ENCODE measurements at regions not wholly inside any gene's neighbourhood (a gene's known extent, or its start where the extent isn't known, plus 50 kb on each side); places are given as distances from the start of the nearest gene placed in this dataset.
A peak's percentile ranks its signal among the peaks of the same experiment; 100 is the strongest.

DNA sequence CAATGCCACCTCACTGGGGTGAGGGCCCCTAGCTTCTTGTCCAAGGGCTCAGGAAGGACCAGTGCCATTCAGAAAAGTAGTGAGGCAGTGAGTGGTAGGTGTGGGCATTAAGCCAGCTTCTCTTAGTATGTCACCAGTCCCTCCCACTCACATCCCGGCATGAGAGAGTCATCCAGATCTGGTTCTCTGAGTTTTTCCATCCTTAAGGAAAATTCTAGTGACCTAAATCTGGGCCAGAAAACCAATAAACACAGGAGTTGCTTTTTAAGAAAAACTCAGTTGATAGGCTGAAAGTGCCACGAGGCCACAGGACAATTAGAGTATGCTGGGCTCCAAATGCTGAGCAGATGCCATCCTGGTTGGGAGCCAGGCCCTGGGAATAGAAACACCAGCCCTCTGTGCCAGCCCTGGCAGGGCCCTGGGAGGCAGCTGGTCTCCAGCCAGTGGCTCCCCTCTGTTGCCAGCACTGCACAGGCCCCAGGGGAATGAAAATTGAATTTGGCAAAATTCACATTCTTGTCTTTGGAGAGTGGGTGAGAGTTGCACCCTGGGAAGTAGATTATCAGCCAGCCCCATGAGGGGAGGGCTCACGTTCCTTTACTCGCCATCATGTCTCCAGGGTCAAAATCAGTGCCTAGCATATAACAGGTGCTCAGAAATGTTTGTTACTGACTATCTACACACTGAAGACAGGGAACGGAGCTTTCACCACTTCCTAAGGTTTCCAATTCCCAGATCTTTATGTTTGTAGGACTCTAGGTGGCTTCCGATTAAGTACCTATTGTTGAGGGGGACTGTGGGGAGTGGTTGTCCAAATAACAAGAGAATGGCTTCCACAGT, 52.8 kb downstream of the FAM43A start:
- DNase-seq (ENCODE audit: low spot score): peak; percentile 57

DNA sequence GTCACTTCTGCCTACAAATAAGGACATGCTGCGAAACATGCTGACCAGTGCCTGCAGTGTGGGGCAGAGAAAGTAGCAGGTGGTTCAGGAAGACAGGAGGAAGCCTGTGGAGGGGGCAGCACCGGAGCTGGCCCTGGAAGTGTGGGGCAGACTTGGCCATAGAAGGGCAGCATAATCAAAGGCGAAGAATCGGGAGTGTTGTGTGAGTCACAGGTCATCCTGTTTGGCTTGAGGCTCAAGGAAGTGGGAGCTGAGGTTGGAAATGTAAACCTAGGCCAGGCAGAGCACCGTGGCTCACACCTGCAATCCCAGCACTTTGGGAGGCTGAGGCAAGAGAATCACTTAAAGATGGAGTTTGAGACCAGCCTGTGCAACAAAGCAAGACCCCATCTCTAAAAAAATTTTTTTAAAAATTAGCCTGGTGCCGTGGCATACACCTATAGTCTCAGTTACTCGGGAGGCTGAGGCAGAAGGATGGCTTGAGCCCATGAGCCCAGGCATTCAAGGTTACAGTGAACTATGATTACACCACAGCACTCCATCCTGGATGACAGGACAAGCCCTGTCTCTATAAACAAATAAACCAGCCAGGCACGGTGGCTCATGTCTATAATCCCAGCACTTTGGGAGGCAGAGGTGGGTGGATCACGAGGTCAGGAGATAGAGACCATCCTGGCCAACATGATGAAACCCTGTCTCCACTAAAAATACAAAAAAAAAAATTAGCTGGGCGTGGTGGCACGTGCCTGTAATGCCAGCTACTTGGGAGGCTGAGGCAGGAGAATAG, 54.0 kb downstream of the FAM43A start:
- no peak for DNase-seq (ENCODE audit: low spot score)

DNA sequence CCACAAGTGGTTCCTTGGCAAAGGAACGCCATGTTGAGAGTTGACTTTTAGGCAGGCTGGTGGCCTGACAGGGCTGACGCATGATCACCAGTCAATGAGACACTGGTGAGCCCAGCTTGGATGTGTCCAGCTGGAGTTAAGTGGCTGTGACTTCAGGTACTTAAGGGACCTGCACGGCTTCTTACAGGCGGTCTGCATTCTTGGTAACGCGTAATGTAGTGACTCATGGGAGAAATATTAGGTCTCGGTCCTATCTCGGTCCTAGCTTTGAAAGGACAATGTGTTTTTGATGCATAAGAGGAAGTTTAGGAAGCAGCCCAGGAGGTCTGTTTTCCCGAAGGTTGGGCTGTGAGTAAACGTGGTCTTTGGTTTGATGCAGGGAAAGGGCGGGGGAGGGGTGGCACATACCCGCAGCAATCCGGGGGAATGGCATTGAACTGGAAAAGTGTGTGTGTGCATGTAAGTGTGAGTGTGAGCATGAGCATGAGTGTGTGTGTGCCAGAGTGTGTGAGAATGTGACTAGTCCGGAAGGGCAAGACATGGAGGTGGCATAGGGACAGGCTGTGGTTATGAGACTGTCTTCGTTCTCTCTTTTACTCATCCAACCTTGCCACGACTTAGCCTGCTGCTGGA, 55.3 kb downstream of the FAM43A start:
- DNase-seq (ENCODE audit: low spot score): no peak

DNA sequence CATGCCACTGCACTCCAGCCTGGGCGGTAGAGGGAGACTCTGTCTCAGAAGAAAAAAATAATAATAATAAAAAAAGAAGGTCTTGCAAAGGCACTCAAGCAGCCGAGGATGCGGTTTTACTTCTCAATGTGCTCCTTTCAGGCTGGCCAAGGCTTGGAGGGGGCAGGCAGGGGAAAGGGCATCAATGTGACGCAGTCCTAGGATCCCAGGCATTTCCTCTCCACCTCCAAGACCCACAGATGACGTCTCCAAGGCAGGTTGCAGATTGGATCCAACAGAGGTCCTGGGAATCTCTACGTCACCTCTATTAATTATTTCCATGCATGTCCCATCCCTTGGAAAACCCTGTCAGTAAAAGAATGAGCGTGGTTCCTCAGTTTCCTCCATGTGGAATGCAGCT, 56.2 kb downstream of the FAM43A start:
- no peak for DNase-seq (ENCODE audit: low spot score)

DNA sequence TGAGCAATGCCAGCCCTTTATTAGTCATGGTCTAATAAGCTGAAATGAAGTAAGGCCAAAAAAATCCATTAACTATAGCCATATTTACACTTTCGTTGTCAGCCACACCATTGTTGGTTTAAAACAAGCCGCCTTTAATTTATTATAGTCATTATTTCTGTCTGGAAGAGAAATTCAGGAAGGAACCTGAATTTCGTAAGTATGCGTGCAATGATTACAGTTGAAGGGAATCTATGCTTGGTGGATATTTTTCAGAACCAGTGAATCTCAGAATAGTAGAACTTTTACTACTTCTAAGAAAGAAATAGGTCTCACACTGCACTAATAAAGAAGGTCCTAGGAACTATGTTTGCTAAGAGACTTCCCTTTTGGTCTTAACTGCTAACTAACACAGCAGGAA, 59.1 kb downstream of the FAM43A start:
- DNase-seq (ENCODE audit: low spot score): no peak

DNA sequence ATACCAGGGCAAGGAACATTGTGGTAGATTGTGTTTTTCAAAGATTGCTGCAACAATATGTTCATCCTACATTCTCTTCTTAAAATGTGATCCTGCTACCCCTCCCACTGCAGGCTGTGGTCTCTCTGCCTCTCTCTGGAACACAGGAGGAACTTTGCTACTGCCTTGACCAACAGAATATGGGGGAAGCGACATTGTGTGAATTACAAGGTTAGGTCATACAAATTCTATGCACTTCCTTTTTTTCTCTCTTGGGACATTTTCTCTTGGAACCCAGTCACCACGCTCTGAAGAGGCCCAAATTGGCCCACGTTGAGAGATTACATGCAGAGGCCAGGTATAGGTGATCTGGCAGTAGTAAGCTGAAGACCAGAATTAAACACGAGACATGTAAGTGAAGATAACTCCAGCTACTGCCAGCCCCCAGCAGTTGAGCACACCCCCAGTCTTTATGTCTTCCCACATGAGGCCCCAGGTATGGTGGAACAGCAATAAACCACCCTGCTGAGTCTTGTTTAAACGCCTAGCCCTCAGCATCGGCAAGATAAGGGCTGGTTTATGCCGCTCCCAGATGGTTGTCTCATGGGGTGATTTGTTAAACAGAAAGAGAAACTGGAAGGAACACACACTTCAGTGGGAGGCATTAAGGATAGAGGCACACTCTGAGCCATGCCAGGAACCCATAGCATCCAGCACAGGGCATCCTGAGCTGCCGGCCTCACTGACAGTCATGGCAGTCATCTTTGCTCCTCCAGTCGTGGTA, 59.9 kb downstream of the FAM43A start:
- DNase-seq (ENCODE audit: low spot score): no peak

DNA sequence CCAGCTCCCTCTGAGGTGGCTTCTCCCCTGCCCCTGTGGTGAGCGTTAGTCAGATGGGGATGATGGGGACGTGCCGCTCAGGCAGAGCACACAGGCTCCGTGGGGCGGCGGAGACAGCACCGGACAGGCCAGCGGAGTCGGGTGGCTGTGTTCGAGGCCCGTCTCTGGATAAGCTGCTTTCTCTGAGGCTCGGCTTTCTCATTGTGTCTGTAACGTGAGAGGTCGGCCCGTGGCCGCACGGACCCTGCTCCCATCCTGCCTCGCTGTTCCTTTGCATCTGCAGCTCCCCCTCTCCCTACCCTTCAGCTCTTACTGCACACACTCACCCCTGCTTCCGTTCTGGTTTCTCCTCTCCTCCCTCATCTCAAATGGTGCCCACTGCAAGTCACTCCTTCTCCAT, 62.5 kb downstream of the FAM43A start:
- no peak for DNase-seq (ENCODE audit: low spot score)

DNA sequence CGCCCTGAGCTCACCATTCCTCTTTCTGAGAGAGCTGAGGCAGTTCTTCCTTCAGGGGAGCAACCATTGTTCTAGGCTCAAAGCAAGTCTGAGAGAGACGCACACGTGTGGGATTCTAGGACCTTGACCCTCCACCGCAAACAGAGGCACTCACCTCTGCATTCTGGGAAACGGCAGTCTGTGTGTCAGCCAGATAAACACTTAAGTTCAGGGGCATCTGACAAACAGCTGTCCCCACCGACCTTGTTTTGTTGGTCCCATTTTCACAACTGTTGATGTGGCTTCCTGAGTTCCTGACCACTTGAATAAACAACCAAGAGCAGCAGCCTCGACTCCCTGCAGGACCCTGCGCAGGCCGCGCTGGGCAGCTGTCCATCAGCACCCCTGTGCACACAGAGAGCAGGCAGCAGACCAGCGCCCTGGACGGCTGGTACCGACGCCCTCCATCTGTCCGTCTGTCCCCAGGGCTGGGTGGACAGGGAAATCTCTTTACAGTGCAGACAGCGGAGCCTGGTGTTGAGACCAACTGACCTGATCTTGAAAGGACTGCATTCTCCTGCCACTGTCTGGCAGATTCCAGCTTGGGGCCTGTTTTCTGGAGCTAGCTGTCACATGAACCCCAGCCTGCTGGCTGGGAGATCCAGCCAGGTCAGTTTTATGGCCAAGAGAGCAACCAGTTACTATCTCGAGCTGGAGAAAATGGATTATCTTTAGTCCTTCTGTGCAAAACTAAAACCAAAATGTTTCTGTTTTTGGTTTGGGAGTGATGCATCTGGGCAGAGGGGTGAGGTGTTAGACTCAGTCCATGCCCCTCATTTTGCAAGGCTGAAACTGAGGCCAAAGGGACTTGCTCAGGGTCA, 64.2 kb downstream of the FAM43A start:
- DNase-seq (ENCODE audit: low spot score): no peak

DNA sequence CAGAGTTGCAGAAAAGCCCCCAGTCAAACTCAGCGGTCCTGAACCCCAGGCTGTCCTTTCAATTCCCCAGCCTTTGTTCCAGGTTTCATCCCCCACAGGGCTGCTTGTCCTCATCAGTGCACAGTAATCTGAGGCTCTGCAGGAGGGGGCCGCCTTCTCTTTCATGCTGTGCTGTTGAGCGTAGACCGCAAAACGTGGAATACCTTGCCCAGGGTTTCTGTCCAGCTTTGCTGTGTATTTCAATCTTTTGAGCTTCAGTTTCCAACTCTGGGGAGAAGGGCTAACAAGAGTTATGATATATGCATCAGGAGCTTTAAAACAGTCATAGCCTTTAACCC, 64.8 kb downstream of the FAM43A start:
- DNase-seq (ENCODE audit: low spot score): no peak

DNA sequence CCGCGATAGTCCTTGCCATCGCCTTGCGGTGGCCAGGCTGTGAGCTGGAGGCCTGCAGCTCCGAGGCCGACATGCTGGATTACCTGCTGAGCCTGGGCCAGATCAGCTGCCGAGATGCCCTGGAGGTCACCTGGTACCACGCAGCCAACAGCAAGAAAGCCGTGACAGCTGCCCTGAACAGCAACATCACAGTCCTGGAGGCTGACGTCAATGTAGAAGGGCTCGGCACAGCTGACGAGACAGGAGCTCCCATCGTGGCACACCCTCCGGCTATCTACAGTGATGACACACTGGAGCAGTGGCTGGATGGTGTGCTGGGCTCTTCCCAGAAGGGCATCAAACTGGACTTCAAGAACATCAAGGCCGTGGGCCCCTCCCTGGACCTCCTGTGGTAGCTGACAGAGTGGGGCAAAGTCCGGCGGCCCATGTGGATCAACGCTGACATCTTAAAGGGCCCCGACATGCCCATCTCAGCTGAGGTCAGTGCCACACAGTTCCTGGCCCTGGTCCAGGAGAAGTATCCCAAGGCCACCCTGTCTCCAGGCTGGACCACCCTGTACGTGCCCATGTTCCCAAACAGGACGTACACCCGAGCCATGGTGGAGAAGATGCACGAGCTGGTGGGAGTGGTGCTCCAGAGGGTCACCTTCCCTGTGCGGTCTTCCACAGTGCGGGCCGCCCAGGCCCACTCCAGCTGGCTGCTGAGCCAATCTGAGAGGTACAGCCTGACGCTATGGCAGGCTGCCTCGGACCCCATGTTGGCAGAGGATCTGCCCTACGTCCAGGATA, 70.2 kb downstream of the FAM43A start:
- no peak for DNase-seq (ENCODE audit: low spot score)

DNA sequence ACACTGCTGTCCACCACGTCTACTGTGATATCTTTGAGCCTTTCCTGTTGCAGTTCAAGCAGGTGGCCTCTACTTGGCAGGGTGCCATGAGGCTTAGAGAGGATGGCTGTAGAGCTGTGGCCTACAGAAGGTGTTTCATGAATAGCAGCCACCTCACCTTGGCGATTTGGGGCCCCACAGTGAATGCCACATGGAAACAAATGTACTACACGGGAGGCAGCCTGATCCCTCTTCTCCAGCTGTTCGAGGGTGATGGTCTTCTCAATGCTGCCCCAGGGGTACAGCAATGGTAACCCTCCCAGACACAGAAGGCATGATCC, 70.7 kb downstream of the FAM43A start:
- DNase-seq (ENCODE audit: low spot score): no peak

DNA sequence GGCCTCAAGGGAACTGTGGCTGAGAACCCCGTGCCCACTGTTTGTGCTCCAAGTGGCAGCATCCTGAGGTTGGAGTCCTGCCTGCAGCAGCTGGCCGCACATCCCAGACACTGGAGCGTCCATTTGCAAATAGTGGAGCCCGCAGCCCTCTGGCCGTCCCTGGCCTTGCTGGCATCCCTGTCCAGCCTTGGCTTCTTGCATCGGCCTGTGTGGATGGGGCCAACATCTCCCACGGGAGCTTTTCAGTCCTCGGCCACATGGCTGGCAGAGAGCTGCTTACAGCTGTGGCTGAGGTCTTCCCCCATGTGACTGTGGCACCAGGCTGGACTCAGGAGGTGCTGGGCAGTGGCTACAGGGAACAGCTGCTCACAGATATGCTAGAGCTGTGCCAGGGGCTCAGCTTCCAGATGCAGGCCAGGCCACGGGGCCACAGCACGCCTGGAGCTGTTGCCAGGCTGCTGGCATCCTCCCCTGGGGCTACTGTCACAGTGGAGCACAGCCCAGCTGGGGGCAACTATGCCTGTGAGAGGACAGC, 71.2 kb downstream of the FAM43A start:
- DNase-seq (ENCODE audit: low spot score): no peak

DNA sequence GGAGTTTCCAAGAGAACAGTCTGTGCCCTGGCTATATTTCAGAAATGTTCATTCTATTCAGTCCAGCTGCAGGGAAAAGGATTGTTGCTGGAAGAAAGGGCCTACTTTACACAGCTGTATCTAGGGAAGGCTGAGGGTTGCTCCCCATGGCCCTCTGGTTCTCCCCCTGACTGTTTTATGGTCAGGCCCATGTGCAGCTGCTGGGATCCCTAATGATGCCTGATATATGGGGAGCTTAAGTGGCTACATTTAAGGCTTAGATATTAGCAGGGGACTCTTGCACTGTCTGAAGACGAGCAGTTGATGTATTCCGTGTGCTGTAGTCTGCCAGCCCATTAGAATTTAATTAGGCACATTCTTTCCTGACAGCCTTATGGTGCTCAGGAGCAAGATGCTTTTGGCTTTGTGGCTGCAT, 72.0 kb downstream of the FAM43A start:
- DNase-seq (ENCODE audit: low spot score): no peak

DNA sequence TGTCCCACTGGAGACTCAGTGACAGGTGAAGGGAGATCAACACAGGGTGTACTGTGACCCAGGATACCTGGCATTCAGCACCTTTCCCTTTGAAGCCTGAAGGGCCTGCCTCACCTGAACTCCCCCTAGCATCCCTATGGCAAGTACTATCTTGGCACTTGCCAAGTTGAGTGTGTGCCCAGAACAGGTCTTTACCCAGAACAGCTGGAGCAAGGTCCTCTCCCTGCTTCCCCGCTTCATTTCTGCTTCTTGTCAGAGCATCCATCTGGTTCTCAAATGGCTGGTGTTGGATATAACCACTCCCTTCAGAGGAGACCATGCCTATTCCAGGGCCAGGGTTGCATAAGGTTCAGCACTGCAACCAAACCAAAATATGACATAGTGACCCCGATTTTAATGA, 73.0 kb downstream of the FAM43A start:
- DNase-seq (ENCODE audit: low spot score): no peak

DNA sequence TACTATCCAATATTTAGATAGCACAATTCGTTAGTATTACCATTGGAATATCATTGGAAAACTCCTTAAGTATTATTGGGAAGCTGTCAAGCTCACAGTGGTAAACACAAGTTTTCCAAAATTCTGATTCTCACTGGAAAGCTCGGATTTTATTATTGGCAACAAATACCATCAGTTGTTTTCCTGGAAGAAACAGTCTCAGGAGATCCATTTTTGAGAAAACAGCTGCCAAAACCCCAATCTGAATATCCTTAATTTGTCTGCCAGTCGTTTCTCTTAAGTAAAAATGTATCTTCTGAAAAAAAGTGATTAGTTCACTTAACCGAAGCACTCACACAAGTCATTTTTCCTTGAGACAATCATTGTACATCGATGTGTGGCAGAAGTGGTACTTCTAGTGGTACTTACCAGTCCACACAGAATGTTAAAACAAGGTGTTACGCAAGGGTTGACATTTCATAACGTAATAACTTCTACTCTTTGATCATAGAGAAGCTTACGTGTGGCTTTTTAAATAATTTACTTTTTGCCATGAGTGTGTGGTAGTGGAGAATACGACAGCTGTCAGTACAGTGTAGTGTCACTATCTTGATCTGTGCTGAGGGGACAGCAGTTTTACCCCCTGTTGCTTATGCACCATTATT, 74.9 kb downstream of the FAM43A start:
- DNase-seq (ENCODE audit: low spot score): no peak

DNA sequence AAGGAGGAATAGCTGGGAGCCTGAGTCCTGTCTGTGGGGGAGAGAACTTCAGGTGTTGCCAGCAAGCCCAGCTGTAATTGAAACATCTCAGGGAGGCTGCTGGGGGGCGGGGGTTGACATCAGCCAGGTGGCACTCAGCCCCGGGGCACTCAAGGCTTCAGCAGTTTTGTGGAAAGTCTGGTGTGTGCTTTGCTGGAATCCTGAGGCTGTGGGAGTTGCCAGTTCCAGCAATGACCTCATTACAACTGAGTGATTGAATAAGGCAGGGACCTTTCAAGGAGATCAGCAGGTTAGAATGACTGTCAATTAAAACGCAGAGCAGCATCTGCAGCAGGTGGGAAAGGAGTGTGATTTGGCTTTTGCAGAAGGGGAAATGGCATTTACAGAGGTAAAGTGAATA, 75.7 kb downstream of the FAM43A start:
- DNase-seq (ENCODE audit: low spot score): no peak

DNA sequence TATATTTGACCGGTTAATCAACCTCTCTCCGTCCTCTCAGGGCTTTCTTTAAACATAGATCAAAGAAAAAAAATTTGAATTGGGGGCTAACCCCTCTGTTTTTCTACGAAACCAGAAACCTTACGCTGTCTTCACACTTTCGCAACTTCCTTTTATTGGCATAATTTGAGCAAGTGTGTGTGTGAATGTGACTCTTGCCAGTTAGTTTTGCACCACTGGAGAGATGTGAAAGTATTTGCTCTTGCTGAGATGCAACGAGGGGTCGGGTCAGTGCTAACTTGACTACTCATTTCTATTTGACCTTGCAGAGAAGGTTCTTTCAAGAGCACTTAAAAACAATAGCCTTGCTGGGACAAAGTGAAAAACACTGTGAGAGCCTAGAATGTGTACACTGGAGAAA, 81.2 kb downstream of the FAM43A start:
- DNase-seq (ENCODE audit: low spot score): no peak

DNA sequence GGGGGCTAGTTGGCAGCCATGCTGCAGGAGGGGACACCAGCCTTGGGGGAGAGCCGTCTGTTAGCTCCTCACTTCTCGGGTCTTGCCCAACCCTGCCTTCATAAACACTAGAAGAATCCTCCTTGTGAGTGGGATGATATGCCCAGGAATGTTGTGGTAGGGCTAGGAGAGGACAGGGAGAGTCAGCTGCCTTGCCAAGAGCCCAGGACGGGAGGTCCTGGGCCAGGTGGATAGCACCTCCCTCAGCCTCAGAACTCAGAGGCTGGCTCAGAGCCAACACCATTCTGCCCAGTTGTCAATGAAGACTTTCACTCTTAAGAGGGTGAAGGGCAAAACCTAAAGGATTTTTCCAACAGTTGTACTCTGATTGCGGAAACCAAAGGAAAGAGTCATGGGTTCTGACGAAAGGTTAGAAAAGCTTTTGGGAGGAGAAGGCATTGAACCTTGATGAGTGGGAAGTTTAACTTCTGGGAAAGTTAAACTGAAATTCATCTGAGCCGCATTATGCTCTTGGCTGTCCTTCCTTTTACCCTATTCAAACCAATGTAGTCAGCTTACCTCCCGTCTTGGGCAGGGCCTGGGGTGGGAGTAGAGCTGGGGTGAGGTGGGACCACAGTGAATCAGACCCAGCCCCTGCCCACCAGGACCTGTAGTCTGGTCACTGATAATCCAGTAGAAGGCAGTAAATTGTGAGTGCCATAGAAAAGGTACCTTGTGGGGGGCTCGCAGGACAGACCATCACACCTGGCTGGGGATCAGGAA, 81.9 kb downstream of the FAM43A start:
- no peak for DNase-seq (ENCODE audit: low spot score)

DNA sequence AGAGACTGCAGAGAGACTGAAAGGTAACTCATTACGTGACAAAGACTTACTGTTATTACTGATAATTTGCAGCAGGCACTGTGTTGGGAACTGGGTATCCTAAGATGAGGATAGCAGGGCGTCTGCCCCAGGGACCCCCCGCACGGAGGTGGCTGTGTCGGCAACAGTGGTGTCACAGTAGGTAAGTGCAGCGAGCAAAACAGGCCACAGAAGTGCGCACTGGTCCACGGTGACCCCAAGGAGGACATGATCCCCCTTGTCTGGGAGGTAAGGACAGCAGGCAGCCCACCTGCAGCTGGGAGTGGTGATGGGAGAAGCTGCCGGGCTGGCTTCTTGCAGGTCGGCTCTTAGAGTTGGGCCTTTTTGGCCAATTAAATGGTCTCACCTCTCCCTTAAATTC, 82.9 kb downstream of the FAM43A start:
- no peak for DNase-seq (ENCODE audit: low spot score)

All from D341Med (cell line).